Activated CD4-positive, alpha-beta memory T cell treated with anti-CD3 and anti-CD28 coated beads, Interleukin-2, amount 10 ng/mL, durations not matched to agents 7 days and 5 days (primary cell): ENCODE measurements at regions not wholly inside any gene's neighbourhood (a gene's known extent, or its start where the extent isn't known, plus 50 kb on each side); places are given as distances from the start of the nearest gene placed in this dataset.

Experiments
- CTCF ChIA-PET: fragments of 350-600 bp; sonication (Branson Sonifier 250); formaldehyde crosslinking; loops from one replicate; lab custom pipeline; 2021; ENCODE audit warnings: antibody characterized with exemption, inconsistent platforms; lab: Charles Lee
- POLR2A ChIA-PET: fragments of 350-600 bp; sonication (Branson Sonifier 250); formaldehyde crosslinking; loops from one replicate; lab custom pipeline; 2021; ENCODE audit warnings: antibody characterized with exemption; lab: Charles Lee
- DNase-seq: peaks from one replicate; pipeline ENCODE4 v3.0.0-alpha.2; 2020
- H3K27ac Mint-ChIP-seq: one replicate; pipeline ENCODE4 v1.8.0; 2021; ENCODE audit warnings: mild to moderate bottlenecking, mixed read lengths
- H3K27me3 Mint-ChIP-seq: one replicate; pipeline ENCODE4 v1.8.0; 2021; ENCODE audit warnings: mixed read lengths
- H3K36me3 Mint-ChIP-seq: one replicate; pipeline ENCODE4 v1.8.0; 2021; ENCODE audit warnings: low read depth, mixed read lengths
- H3K4me1 Mint-ChIP-seq: one replicate; pipeline ENCODE4 v1.8.0; 2021; ENCODE audit warnings: mixed read lengths
- H3K4me3 Mint-ChIP-seq: one replicate; pipeline ENCODE4 v1.8.0; 2021; ENCODE audit warnings: mild to moderate bottlenecking, mixed read lengths
- H3K9me3 Mint-ChIP-seq: one replicate; pipeline ENCODE4 v1.8.0; 2021; ENCODE audit warnings: mixed read lengths

DNA sequence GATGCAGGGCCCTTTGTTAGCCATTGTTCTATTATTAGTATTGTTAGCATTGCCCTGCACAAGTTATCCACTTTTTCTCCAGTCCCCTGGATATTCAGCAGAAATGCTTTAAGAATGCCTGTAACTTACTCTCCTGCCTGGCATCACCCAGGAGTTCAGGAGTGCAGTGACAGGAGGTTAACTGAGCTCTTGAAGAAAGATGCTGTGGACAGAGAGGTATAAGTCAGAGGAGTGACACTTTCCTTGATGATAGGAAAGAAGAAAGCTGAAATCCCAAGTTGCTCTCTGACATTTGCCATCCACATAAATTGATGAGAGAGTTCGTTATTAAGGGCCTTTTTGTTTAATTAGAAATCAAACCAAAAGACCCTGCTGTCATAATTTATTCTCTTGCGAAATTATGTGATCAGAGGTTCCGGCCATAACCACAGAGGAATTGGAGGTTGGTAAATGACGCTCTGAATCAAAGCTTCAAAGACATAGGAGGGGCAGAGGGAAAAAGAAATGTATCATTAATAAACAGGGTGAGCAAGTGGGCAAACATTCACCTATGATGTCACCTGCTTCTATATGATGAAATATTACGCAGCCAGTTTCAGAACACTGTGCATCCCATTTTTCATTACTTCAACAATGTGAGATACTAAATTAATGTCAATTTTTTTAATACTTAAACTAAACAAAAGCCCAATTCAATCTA is 230.2 kb upstream of the JADE1 start:
- H3K9me3 Mint-ChIP-seq: no peaks in the 10 kb centered on the region
- no peaks in the 10 kb centered on the region for H3K27me3 Mint-ChIP-seq
- no peak overlapping the region for H3K4me3 Mint-ChIP-seq
- H3K27ac Mint-ChIP-seq: no peak overlapping the region
- CTCF ChIA-PET: interaction anchor here (0.6 kb wide), 1 partner anchor 16 kb away, joined by 3 read pairs; no protein-coding TSS in a partner anchor
- POLR2A ChIA-PET: no interaction called here
- H3K4me1 Mint-ChIP-seq: no peaks in the 10 kb centered on the region
- DNase-seq: no peak
- H3K36me3 Mint-ChIP-seq: no peaks in the 10 kb centered on the region

DNA sequence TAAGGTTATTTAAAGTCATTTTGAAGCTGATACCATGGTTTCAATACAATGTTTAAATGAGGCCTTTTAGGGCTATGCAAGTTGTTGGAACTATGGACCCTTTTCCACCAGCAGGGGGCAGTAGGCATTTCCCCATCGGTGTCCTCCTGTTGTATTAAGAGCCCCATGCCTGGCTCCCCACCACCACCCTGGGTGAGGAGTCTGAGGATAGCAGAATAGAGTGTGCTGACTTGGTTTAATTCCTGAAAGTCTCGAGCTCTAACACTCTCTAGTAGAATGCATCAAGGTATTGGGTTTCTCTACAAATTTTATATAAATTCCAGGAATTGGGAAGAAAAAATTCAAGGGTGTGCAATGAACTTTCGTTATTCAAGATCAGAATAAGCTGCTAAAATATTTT is 234.8 kb upstream of the JADE1 start:
- Mint-ChIP-seq H3K27me3 (peaks cover 3% of the 10 kb centered on the region), H3K4me1 (no peaks in the 10 kb centered on the region), H3K27ac (no peak overlapping the region), H3K9me3 (no peaks in the 10 kb centered on the region), H3K4me3 (no peak overlapping the region), H3K36me3 (no peaks in the 10 kb centered on the region)
- peak; percentile 74 for DNase-seq
- POLR2A ChIA-PET: interaction anchor here (0.9 kb wide), 1 partner anchor 238 kb away, joined by 3 read pairs; no protein-coding TSS in a partner anchor
- CTCF ChIA-PET: interaction anchor here (0.6 to 2.2 kb wide), 18 partner anchors 9 to 267 kb away, joined by 3 to 7 read pairs (median 3); partner anchors contain the start of gene JADE1

DNA sequence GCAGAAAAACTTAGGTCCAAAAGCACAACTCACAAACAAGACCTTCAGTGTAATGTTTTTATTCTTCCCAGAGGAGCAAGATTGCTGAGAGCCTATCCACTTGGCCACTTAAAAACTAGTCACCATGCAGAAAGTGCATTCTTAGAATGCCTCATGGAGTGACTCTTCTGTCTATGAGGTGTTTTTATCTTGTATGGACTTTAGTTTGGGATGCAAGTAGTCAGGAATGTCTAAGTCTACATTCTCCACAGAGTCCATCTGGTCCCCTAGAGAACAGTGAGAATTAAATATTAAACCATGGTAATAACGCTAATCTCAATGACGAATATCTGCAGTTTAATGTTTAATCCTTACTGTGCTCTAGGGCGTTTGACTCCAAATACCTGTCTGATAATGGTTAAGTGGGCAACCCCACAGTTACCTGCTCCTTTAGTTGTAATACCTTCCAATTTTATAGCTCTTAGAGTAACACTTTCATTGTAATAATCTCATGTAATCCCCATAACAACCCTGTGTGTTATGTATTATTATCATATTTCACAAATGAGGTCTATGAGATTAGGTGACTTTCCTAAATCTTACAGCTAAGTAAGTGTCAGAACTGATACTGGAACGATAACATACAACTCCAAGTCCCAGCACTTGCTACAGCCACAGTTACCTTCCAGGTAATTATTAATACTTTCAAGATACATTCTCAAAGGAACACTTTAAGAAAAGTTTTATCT is 235.6 kb upstream of the JADE1 start:
- no peaks in the 10 kb centered on the region for H3K9me3 Mint-ChIP-seq
- no peak overlapping the region for H3K27ac Mint-ChIP-seq
- no peaks in the 10 kb centered on the region for H3K4me1 Mint-ChIP-seq
- H3K4me3 Mint-ChIP-seq: no peak overlapping the region
- ChIA-PET POLR2A (no interaction called here), CTCF (interaction anchor here (0.6 to 2.2 kb wide), 14 partner anchors 10 to 267 kb away, joined by 3 to 7 read pairs (median 4); partner anchors contain the start of gene JADE1)
- H3K27me3 Mint-ChIP-seq: peaks cover 5% of the 10 kb centered on the region
- no peaks in the 10 kb centered on the region for H3K36me3 Mint-ChIP-seq
- no peak for DNase-seq

DNA sequence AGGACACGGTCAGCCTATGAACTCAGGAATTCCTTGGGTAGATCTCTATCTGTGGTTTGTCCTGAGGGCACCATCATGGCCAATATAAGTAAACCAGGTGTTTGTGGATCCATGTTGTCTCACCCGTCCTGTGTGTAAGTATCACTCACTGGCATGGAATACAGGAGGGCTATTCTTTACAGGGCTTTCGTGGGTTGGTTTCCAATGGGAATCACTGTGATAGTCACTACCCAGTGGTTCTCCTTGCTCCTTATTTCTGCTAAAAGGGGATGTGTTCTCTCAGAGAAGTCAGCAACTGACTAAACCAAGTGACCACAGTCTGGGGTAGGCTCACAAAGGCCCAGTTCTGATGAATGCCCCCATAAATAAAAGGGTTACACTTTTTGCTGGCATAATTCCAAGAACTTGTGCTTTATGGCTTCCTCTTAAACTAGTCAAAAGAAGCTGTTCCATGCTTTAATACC is 236.7 kb upstream of the JADE1 start:
- Mint-ChIP-seq H3K4me3 (no peak overlapping the region), H3K27me3 (peaks cover 5% of the 10 kb centered on the region), H3K4me1 (no peaks in the 10 kb centered on the region), H3K27ac (no peak overlapping the region), H3K36me3 (no peaks in the 10 kb centered on the region), H3K9me3 (no peaks in the 10 kb centered on the region)
- POLR2A ChIA-PET: no interaction called here
- DNase-seq: no peak
- CTCF ChIA-PET: interaction anchor here (2.2 kb wide), 1 partner anchor 237 kb away, joined by 7 read pairs; the partner anchor contains the start of gene JADE1

DNA sequence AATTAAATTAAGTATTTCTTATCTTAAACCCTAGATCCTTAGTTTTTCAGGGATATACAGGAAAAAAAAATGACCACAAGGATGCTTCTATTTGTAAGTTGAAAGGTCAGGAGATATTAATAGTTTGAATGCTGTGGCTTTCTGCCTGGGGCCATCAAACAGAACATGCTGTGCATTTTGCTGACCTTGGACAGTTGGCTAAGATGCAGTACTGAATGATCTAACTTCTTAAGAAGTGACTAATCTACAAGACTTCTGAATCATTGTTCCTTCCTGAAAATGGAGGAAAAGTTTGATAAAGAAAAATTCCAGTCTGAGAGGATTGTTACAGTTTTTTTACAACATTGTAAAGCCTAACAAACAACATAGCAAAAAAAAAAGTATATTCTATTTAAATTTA is 237.8 kb upstream of the JADE1 start:
- DNase-seq: no peak
- Mint-ChIP-seq H3K4me3 (no peak overlapping the region), H3K4me1 (no peaks in the 10 kb centered on the region), H3K27me3 (peaks cover 5% of the 10 kb centered on the region), H3K9me3 (no peaks in the 10 kb centered on the region), H3K36me3 (no peaks in the 10 kb centered on the region), H3K27ac (no peak overlapping the region)
- ChIA-PET CTCF (no interaction called here), POLR2A (no interaction called here)

DNA sequence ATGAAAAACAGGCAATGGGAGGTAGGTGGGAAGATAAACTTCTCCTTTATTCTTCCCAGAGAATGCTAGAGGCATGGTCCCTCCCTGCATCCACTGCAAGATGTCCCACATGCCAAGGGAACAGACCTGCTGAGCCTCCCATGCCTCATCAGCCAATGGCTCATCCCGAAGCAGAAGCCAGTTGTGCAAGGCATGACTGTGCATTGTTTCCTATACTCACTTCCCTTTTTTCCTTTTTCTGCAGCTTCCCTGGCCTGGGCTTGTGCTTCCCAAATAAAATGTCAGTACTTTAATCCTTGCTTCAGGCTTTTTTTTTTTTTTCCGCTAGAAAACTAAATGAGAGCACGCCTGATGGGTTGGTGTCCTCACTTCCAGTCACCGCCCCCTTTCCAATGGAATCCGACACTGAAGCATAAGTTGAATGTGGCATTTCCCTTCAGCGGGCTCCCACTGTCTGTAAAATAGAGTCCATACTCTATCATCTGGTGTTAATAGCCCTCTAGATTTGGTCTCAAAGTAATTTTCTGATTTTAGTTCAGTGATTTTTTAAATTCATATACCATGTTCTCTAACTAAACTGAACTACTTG is 239.0 kb upstream of the JADE1 start:
- H3K36me3 Mint-ChIP-seq: no peaks in the 10 kb centered on the region
- no peaks in the 10 kb centered on the region for H3K4me1 Mint-ChIP-seq
- POLR2A ChIA-PET: no interaction called here
- CTCF ChIA-PET: no interaction called here
- no peak overlapping the region for H3K4me3 Mint-ChIP-seq
- H3K27ac Mint-ChIP-seq: no peak overlapping the region
- DNase-seq: no peak
- H3K27me3 Mint-ChIP-seq: peaks cover 5% of the 10 kb centered on the region
- H3K9me3 Mint-ChIP-seq: no peaks in the 10 kb centered on the region

DNA sequence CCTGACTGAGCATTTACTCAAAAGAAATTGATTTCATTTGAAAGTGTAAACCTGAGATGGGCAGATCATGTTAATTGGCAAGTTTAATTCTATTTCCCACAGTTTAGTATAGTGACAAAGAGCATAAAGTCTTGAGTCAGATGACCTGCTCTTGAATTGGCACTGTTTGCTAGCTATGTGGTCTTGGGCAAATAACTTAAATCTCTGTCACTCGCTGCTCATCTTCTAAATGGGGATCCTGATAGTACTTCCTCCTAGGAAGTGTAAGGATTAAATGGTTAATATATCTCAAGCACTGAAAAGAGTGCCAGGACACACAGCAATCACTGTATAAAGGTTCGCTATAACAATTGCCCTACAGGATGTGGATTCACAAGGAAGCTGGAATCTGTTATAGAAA is 242.8 kb upstream of the JADE1 start:
- no peak overlapping the region for H3K27ac Mint-ChIP-seq
- ChIA-PET POLR2A (no interaction called here), CTCF (no interaction called here)
- H3K4me3 Mint-ChIP-seq: no peak overlapping the region
- no peaks in the 10 kb centered on the region for H3K9me3 Mint-ChIP-seq
- H3K4me1 Mint-ChIP-seq: no peaks in the 10 kb centered on the region
- DNase-seq: no peak
- peaks cover 5% of the 10 kb centered on the region for H3K27me3 Mint-ChIP-seq
- H3K36me3 Mint-ChIP-seq: no peaks in the 10 kb centered on the region

DNA sequence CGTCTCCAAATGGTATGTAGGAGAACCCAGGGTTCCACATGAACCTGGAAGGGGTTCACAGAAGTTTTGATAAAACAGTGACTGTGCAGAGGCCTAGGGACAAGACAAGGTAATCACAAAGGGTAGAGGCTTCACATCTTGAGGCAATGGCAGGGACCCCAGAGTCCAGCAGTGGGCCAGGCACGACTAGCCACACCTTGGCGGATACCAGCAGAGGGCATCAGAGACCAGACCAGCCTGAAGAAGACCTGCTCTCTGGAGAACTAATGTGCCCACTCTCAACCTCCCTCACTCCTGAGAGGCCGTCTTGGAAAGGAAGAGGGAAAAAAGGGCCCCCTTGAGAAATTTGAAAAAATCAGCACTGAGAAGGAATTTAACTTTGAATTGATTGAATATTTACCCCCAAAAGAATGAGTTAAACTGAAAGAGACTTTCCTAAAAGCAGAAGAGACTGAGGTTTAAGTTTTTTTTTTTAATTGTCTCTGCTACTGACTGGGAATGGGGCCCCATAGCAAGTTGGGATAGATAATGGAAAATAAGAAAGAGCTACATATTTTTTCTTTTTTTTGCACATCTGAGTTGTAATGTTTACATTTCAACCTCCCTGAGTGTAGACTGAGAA is 243.8 kb upstream of the JADE1 start:
- Mint-ChIP-seq H3K27ac (no peak overlapping the region), H3K4me3 (no peak overlapping the region), H3K27me3 (peaks cover 3% of the 10 kb centered on the region), H3K9me3 (no peaks in the 10 kb centered on the region), H3K4me1 (no peaks in the 10 kb centered on the region), H3K36me3 (no peaks in the 10 kb centered on the region)
- ChIA-PET POLR2A (no interaction called here), CTCF (no interaction called here)
- DNase-seq: no peak

DNA sequence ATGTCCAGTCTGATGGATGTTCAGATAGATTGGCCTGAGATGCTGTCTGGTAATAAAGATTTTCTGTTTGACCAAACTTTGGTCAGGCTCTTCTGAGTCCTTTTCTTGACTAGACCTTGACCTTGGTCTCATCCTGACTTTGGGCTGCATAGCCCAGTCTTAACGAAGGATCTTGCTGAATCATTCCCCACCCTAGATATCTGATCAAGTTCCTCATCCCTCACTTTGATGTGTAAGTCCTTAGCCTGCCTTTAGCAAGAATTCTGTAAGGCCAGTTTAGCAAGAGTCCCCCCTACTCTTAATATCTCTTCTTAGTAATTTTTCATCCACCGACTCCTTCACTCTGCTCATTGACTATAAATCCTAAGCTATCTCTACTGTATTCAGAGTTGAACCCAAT is 244.4 kb upstream of the JADE1 start:
- Mint-ChIP-seq H3K4me3 (no peak overlapping the region), H3K36me3 (no peaks in the 10 kb centered on the region), H3K27ac (no peak overlapping the region), H3K27me3 (peaks cover 2% of the 10 kb centered on the region), H3K4me1 (peaks cover 3% of the 10 kb centered on the region), H3K9me3 (no peaks in the 10 kb centered on the region)
- no peak for DNase-seq
- CTCF ChIA-PET: no interaction called here
- POLR2A ChIA-PET: no interaction called here

DNA sequence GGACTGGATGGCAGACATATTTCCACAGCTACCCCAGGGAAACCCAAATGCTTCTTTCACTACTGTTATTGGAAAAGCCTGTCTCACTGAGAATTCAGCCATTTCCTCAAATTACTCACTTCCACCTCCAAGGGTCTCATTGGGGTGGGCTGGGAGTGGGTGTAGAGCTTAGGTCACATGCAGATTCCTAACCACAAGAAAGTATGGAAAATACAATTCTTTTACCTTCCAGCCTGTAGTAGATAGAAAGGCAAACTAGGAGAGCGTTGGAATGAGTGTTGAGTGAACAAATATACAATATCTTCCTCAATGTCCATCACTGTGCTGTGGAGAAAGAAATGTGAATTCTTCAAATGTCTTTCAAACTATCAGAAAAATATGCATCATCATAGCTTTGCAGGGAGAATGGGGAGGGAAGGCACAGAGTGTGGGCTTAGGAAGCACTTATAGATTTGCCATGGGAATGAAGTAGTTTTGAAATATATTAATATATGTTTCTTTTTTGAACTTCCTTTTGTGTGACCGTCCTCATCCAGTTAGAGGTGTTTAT is 245.3 kb upstream of the JADE1 start:
- no peaks in the 10 kb centered on the region for H3K36me3 Mint-ChIP-seq
- CTCF ChIA-PET: interaction anchor here (2.0 kb wide), 1 partner anchor 10 kb away, joined by 6 read pairs; no protein-coding TSS in a partner anchor
- peaks cover 3% of the 10 kb centered on the region for H3K4me1 Mint-ChIP-seq

DNA sequence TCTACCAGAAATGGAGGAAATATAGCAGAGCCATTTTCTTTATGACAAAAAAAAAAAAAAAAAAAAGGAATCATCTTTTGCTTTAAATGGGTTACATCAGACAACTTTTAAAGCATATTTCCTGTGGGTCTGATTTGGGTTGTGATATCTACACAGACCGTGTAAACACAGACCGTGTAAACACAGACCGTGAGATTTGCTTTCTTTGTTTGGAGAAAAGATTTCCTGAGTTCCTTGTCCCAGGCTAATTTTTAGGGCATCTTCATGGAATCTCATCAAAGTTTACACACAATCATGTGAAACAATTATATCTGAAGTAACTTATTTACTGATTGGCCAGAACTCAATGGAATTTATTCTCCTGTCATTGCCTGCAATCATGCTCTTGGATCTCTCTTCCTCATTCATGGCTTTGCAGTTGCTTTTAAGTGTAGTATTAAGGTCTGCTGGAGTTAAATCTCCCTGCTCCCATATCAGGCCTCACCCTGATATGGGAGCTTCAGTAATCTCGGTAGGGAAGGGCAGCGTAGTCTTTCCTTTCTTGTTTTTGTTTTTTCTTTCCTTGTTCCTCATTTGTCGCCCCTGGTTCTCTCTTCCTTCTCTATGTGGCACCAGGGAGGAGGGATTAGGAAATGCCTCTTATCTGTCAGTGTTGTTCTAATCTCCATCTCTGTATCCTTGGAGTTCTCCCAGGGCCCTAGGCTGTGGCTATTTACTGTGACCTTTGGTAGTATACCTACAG is 248.6 kb upstream of the JADE1 start:
- Mint-ChIP-seq H3K4me1 (peaks cover 3% of the 10 kb centered on the region), H3K9me3 (no peaks in the 10 kb centered on the region), H3K4me3 (no peak overlapping the region), H3K36me3 (no peaks in the 10 kb centered on the region), H3K27ac (no peak overlapping the region), H3K27me3 (no peaks in the 10 kb centered on the region)
- POLR2A ChIA-PET: no interaction called here
- CTCF ChIA-PET: no interaction called here
- no peak for DNase-seq

More for the DNA sequence above, 245.3 kb upstream of the JADE1 start:
- H3K9me3 Mint-ChIP-seq: no peaks in the 10 kb centered on the region
- no peak for DNase-seq
- H3K4me3 Mint-ChIP-seq: no peak overlapping the region
- H3K27ac Mint-ChIP-seq: no peak overlapping the region
- no peaks in the 10 kb centered on the region for H3K27me3 Mint-ChIP-seq
- POLR2A ChIA-PET: no interaction called here
